NCI-H2227 (cell line): ENCODE measurements at regions not wholly inside any gene's neighbourhood (a gene's known extent, or its start where the extent isn't known, plus 50 kb on each side); places are given as distances from the start of the nearest gene placed in this dataset.

ENCODE experiments used
- DNase-seq: peaks from one replicate; lab custom pipeline; 2025; ENCODE audit not compliant: unreplicated experiment; lab: John Stamatoyannopoulos, UW

DNA sequence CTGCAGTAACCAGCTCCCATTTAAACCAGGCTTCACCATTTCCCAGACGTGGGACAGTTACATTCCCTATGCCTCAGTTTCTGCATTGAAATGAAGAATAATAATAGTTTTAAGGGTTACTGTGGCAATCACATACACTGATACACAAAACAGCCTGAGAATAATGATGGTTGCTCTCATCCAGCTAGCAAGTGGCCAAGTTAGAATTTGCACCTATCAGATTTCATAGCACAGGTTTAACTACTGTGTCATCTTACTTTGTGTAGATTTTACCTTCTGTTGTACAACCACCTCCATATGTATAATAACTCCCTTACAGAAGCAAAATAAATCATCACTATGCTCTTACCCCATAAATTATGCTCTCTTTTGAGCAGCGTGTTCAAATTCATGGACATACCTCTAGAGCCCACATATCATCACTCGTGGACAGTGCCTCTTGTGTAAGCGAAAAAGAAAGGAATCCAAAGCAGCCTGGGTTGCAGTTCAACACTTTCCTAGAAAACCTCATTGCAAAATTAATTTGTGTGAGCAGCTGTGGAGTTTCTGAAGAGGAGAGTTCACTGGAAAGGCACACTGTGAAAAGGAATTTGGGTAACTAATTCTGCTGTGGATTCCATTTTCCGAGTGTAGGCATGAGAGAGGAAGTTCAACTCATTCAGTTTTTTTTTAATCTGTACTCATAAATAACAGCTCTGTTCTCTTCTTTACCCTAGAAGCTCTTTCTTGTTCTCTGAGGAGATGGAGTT, 492.5 kb downstream of the ARL4A start:
- no peak for DNase-seq

DNA sequence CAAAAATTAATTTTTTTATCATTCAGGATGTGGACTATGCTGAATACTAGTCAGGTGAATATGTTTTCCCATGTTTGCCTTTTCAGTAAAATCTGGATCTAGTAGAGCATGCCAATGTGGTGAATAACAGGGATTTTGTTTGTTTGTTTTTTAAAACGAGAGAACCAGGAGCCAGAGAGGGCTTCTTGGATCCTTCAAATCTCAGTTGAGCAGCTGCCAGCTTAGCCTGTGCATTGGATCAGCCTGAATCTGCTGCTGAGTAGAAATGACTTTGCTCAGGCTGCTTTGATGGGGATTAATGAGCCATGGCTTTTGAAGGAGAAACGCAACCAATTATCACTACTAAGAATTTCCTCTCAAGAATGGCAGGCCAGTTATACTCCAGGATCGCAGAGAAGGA, 493.8 kb downstream of the ARL4A start:
- peak; percentile 39 for DNase-seq

DNA sequence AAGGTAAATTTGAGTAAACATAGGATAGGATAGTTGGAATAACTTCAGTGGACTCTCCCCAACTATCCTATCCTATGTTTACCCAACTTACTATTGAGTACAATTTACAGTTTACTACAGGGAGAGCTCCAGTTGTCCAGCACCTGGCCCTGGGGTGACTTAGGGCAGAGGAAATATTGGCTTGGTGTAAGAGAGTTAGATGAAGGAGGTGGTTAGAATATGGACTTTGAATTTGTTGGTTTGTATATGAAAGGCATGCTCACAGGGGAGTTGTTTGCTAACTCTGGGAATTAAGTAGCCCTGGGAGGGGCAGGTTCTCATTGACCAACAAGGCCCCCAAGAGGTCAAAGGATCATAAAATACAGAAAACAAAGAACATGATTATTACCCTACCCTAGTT, 497.7 kb downstream of the ARL4A start:
- DNase-seq: no peak

DNA sequence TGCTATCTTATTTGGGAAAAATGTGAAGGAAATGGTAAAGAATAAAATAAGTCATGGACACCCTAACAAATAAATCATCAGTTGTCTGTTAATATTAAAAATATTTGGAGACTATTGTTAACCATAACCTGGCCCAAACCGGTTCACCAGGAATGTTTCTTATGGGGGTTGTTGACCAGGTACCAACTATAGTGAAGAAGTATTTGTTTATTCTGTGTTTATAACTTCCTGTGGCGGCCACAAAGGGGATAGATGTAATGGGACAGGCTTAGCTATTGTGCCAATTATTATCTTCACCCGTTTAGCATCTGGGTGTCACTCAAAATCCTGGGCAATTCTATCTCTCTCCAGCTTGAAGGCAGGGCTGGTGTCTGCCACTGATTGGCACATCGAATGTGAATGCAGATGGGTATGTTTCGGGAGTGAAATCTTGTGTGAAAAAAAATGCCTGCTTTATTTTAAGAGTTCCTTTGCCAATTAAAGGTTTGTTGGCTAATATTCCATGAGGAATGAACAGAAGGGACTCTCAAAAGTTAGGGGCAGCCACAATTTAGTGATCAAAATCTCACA, 500.9 kb downstream of the ARL4A start:
- DNase-seq: no peak

- DNase-seq: no peak
Measured at GRCh38 chr7:13188922-13189321, 501.5 kb downstream of the ARL4A start.

DNA sequence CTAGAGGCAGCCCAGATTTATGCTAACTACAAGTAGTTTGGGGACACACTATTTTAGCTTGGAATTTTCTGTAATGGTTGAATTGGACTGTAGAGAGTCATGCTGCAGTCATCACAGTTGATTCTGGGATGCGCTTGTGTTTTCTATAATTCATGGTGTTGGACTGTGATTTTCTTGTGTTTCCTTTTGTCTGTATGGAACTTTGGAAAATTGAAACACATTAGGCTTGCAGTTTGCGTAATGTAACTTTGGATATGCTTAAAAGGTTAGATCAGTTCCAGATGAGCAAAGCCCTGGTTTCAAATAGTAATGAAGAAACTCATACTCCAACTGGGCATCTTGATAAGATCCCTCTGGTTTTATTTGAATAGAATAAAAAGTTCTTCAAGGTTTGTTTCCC, 502.2 kb downstream of the ARL4A start:
- no peak for DNase-seq

DNA sequence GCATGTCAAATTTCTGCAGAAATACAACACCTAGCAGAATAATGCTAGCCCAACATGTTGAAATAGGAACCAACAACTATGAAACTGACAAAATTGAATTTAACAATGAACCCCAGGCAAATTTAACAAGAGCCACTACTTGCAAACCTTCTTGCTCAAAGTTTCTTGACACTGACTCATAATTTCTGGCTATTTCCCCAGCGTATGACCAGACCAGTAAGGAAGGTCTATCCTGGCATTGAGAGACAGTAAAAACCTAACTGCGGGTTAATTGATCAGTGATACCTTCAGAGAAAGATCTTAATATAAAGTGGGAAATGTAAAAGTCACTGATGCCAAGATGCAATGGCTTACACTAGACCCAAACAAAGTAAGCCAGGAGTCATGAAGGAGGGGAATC, 510.1 kb downstream of the ARL4A start:
- no peak for DNase-seq

DNA sequence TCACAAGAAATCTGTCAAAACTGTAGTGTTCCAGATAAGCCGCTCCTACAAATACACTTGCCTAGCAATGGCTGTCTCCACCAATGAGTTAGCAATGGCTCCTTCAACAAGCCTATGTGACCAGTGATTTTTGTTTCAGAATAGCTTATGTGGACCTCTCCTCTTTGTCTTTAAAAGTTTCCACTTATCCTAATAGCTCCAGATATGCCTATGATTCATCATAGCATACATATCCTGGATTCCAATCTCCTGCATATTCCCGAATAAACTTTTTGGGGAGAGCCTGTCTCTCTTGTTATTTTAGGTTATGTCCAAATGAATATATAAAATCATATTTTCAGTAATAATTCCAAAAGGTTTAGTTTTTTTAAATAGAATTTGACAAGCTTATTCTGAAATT, 510.6 kb downstream of the ARL4A start:
- DNase-seq: no peak

DNA sequence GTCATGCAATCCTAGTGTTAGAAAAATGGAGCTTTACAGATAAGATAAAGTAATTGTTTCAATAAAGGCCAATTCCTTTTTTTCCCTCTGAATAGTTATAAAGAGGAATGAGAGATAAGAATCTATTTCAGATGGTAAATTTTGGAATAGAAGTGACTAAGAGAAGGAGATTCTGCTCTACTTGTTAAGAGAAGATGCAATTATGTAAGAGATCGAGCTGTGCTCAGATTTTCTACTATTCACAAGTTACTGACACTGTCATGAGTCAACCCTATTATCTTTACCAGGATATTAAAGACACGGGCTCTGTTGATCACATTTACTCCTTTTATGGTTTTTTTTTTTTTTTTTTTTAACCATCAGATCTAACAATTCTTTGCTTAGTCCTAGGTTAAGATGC, 511.3 kb downstream of the ARL4A start:
- DNase-seq: no peak

GRCh38 chr7:13201628-13202027, 514.2 kb downstream of the ARL4A start:
- no peak for DNase-seq

GRCh38 chr7:13217768-13218167, 530.3 kb downstream of the ARL4A start:
- no peak for DNase-seq

- DNase-seq: no peak
Measured at GRCh38 chr7:13225068-13225467, 537.6 kb downstream of the ARL4A start.

DNA sequence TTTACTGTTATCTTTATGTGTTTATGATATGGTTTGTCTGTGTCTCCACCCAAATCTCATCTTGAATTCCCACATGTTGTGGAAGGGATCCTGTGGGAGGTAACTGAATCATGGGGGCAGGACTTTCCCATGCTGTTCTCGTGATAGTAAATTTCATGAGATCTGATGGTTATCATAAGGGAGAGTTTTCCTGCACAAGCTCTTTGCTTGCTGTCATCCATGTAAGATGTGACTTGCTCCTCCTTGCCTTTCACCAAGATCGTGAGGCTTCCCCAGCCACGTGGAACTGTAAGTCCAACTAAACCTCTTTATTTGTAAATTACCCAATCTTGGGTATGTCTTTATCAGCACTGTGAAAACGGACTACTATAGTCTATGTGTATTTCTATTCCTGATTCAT, 539.0 kb downstream of the ARL4A start:
- no peak for DNase-seq

DNA sequence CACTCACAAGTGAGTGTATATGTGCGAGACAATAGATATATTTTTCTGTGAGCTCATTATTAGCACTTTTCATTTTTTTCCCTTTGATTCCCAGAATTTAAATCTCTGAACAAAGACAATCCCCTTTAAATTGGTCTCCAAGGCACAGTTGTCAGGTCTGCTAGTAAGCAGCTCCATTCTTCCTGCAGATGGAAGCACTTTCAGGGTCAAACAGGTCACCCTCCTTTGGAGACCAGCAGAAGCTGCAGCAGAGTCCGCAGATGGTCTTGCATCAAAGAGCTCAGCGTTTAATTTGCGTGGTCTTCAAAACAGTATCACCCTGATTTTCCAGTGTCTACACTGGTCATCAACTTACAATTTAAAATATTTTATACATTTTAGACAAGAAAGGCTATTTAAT, 543.8 kb downstream of the ARL4A start:
- peak; percentile 75 for DNase-seq

DNA sequence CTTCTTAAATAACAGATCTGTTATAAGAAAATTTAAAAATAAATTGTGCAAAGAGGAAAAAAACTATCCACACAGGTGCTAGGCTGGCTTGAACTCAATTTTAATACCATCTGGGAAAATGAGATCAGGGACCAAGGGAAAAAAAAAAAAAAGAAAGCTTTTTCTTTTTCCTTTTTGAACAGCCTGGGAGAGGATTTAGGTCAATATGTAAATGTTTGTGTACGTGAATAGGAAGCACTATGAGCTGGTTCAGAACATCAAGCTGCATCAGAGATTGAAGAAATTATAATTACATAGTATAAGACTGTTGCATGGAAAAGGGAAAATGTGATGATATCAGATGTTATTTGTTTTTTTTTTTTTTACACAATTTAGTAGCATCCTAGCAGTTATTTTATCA, 548.0 kb downstream of the ARL4A start:
- no peak for DNase-seq

GRCh38 chr7:13236026-13236425, 548.6 kb downstream of the ARL4A start:
- DNase-seq: no peak

- DNase-seq: no peak
Measured at GRCh38 chr7:13240349-13240748, 552.9 kb downstream of the ARL4A start.

DNA sequence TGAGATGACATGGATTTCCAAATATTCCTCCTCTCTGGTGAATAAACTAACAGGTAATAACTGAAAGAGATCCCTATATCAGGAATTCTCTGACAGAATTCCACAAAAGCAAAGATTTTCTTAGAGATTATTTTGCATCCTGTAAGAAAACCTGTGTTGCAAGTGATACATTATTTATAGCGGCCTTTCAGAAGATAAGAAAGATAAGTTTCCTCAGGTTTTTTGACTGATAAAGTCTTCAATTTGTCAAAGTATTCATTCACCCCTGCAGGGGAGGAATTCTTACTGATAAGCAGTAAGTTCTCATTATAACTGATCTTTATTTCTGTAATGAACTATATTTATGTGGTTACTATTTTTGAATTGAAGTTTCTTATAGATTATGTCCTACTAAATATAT, 554.0 kb downstream of the ARL4A start:
- no peak for DNase-seq

DNA sequence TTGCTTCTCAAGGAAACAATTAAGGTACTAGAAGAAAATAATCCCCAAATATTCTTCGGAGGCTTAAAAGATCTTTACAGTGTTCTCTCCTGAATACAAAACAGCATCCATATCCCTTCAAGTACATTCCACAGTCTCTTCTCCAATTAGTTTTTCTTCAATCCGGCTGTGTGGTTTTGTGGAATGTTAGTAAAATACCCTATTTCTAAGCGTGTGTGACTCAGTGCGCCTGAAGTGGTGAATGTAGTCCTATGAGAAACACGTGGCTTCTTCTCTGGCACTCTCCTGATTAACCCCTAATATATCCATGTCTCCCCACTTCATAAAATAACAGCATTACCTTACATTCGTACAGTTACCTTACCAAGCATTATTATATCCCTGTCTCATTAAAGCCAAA, 570.2 kb downstream of the ARL4A start:
- DNase-seq: no peak

DNA sequence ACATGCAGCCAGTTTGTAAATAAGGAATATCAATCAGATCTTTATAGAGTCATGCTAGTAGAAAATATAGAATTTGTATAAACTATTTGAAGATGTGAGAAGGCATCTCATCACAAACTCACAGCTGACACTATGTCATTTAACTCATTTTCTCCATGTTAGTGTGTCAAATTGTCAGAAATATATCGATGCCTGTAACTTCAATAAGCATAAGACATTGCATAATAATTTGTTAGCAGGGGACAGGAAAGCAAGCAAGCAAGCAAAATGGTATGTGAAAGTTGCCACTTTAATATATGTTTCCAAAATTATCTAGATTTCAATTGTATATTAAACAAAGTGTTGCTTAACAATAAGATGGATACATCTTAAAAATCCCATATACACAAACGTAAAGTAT, 571.0 kb downstream of the ARL4A start:
- no peak for DNase-seq

- DNase-seq: no peak
Measured at GRCh38 chr7:13259930-13260329, 572.5 kb downstream of the ARL4A start.

DNA sequence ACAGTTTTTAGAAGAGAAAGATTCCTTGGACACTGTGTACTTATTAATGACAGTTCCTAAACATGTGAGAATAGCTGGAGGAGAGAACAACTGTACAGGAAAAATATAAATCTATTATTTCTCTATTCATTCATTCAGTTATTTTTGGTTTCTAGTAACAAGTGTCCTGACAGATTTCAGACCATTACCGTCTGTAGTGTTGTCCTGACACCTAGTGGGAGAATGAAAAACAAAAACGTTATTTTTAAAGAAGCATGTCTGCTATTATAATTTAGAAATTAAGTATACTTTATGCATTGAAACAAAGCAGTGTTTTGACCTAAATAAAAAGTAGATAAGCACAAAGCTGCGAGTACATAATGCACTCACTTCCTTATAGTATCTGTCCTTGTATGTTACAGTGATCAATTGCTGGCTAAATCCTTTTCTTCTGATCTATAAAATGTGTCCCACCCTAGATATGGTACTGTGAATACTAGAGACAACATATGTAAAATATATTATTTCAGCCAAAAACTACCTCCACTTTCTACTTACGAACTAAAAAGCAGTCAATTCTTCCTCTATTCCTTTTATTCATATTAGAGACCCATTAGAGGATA, 575.6 kb downstream of the ARL4A start:
- DNase-seq: peak; percentile 60

DNA sequence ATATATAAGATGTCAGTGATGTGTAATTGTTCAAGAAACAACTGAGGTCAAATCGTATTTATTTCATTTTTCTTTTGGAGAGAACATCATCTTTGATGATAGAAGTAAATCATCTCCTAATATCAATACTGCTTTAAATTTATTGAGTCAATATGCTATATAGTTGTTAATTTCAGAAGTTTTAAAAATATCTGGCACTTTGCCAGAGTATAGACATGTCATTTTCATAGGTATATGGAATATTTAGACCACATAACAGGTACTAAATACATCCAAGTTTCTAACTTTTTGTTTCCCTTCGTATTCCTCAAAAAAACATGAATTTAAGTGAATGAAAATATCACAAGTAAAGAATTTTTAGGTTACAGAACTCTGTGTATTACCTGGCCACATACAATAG, 577.8 kb downstream of the ARL4A start:
- DNase-seq: no peak
